GM19025 (cell line): ENCODE measurements at regions not wholly inside any gene's neighbourhood (a gene's known extent, or its start where the extent isn't known, plus 50 kb on each side); places are given as distances from the start of the nearest gene placed in this dataset.

Source experiments
- ATAC-seq: cut with Tn5 transposase; IDR thresholded peaks from one replicate; pipeline ENCODE4 v1.9.1; 2021; ENCODE audit warnings: mild to moderate bottlenecking, low read depth, moderate library complexity; ENCODE audit not compliant: unreplicated experiment

DNA sequence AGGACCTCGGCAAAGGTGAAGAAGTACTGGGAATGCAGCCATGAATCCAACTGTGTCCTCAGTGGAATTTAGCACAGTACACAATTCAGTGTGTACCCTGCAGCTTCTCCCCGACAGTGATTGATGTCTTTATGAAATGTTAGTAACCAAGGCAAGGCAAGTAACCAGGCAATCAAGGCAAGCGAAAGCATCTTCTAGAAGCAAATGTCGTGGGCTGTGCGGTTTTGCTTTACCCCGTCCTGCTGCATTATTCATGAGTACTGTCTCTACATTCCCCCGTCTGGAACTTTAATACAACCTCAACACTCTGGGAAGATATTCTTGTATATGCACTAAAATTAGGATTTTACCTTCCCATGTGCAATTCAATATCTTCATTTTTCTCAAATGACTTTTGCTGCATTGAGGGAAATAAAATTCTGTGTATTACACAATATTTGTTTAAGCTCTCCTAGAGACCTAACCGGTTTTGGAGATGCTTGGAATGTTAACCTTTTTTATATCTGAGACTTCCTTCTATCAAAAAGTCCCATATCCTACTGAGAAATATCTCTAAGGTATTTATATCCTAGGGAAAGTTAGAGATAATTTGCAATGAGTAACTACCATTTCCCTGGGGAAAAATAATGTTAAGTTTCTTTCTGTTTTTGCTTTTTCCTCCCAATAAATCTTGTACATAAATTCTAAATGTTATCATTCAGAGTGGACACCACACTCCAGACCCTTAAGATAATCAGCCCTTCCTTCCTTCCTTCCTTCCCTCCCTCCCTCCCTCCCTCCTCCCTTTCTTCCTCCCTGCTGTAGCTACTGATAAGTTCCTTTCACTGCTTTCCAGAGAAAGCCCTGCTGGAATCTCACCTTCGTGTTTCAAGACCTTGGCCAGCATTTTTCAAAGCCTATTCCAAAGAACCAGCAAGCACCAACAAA is 51.9 kb upstream of the ADORA2B start:
- ATAC-seq = no peak

DNA sequence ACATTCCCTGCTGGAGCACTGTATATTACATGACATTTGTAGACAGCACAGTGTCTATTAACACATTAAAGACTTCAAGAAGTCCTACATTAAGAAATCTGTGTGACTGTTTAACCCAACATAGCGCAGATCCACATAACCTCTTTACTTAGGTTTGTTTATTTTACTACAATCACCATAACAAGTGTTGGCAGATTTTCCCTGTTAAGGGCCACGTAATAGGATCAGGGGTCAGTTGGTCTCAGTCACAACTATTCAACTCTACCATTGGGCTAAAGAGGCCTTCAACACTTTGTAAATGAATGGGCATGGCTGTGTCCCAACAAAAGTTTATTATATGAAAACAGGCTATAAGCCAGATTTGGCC is 51.3 kb upstream of the ADORA2B start:
- ATAC-seq = no peak

GRCh38 chr17:15894258-15894657 is 50.7 kb upstream of the ADORA2B start:
- no peak for ATAC-seq

- ATAC-seq = no peak
Measured at GRCh38 chr17:15894913-15895658, 49.8 kb upstream of the ADORA2B start.
